ENCODE measurements at regions not wholly inside any gene's neighbourhood (a gene's known extent, or its start where the extent isn't known, plus 50 kb on each side); places are given as distances from the start of the nearest gene placed in this dataset.

DNA sequence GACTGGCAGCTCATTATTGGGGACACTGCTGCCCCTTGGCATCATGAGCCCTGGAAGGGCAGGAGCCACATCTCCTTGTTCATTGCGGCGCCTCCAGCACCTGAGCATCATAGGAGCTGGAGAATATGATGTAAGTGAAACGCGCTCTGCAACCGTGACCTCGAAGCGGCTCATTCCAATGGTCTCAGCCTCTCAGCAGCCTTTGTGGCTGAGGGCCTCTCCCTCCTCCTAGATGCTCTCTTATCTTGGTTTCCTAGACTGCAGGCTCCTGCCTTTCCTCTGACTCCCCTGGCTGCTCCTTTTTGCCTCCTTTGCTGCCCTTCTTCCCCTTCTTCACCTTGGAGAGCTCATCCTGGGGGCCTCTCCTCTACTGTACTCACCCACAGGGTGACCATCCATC is 83.6 kb upstream of the CASZ1 start:
- WGBS, 2 experiments (ENCODE audit: extremely low coverage in 1 of 2, insufficient coverage in 1 of 2, insufficient read length in 1 of 2, insufficient replicate concordance in 2 of 2, low coverage in 1 of 2, low lambda C conversion rate in 2 of 2, missing lambda C conversion rate in 1 of 2) = 93% methylated on average over 7 of the region's 7 CpGs; no CpG with 5 or more reads in 1 of the 2 experiments
- no peaks in the 10 kb centered on the region for H3K23me2 ChIP-seq (ENCODE audit: low read depth, low read length)
- H4K8ac ChIP-seq (ENCODE audit: extremely low read depth, insufficient read depth, low read length) = no peak overlapping the region
- H3K18ac ChIP-seq (ENCODE audit: extremely low read depth, low read length) = no peak overlapping the region
- ChIA-PET CTCF (ENCODE audit: partially characterized antibody) (interaction anchor here (0.6 to 2.8 kb wide), 11 partner anchors 13 to 373 kb away, joined by 3 to 10 read pairs (median 3); no protein-coding TSS in a partner anchor), POLR2A (ENCODE audit: partially characterized antibody) (interaction anchor here (1.9 kb wide), 1 partner anchor 10 kb away, joined by 4 read pairs; no protein-coding TSS in a partner anchor)
- no peak overlapping the region for H3K23ac ChIP-seq (ENCODE audit: insufficient read length)
- no peak overlapping the region for H4K5ac ChIP-seq (ENCODE audit: insufficient read length, low read depth, low read length)
- H2BK5ac ChIP-seq (ENCODE audit: low read depth, low read length) = no peak overlapping the region; the same call in 1 of the 2 replicates
- no peak overlapping the region for H3K4me3 ChIP-seq (ENCODE audit: extremely low read depth in 1 of 4, insufficient read depth in 2 of 4, low read depth in 3 of 4, low read length in 4 of 4)
- H4K91ac ChIP-seq (replicated peaks; ENCODE audit: insufficient read length, low read length) = no peak overlapping the region
- no peaks in the 10 kb centered on the region for H3K27me3 ChIP-seq (replicated peaks in 1 of 4; ENCODE audit: control insufficient read depth in 3 of 4, extremely low read depth in 1 of 4, insufficient read depth in 3 of 4, low read length in 3 of 4)
- H2BK120ac ChIP-seq (replicated peaks; ENCODE audit: low read depth, low read length) = no peak overlapping the region
- DNase-seq (ENCODE audit: low read depth in 1 of 2, low spot score in 2 of 2) = no peak
- H2BK12ac ChIP-seq (ENCODE audit: low read depth, low read length) = no peak overlapping the region
- H3K79me1 ChIP-seq (ENCODE audit: low read depth, low read length) = no peaks in the 10 kb centered on the region
- no peak overlapping the region for H2AFZ ChIP-seq (ENCODE audit: low read length)
- no peak overlapping the region for H3K4me2 ChIP-seq (ENCODE audit: insufficient read depth in 1 of 2, low read depth in 2 of 2, low read length in 2 of 2)
- H3K9me3 ChIP-seq (ENCODE audit: insufficient read depth in 2 of 2, low read depth in 1 of 2, low read length in 1 of 2) = no peaks in the 10 kb centered on the region
- H4K20me1 ChIP-seq (replicated peaks in 1 of 2; ENCODE audit: control insufficient read depth in 1 of 2, insufficient read depth in 2 of 2, low read length in 2 of 2) = peaks cover 0 to 2% of the 10 kb centered on the region in 2 experiments
- no peak overlapping the region for H3K56ac ChIP-seq (replicated peaks; ENCODE audit: insufficient read length, low read depth, low read length)
- TF ChIP-seq RXRA (IDR thresholded peaks at IDR 0.05; ENCODE audit: insufficient read depth, low read depth, low read length) = no peak
- TF ChIP-seq, protein P1, sequence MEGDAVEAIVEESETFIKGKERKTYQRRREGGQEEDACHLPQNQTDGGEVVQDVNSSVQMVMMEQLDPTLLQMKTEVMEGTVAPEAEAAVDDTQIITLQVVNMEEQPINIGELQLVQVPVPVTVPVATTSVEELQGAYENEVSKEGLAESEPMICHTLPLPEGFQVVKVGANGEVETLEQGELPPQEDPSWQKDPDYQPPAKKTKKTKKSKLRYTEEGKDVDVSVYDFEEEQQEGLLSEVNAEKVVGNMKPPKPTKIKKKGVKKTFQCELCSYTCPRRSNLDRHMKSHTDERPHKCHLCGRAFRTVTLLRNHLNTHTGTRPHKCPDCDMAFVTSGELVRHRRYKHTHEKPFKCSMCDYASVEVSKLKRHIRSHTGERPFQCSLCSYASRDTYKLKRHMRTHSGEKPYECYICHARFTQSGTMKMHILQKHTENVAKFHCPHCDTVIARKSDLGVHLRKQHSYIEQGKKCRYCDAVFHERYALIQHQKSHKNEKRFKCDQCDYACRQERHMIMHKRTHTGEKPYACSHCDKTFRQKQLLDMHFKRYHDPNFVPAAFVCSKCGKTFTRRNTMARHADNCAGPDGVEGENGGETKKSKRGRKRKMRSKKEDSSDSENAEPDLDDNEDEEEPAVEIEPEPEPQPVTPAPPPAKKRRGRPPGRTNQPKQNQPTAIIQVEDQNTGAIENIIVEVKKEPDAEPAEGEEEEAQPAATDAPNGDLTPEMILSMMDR (IDR thresholded peaks at IDR 0.05; ENCODE audit: control extremely low read depth in 1 of 3, insufficient read depth in 1 of 3, low read depth in 1 of 3, low read length in 3 of 3) = no peak
- no peak for TF ChIP-seq USF2 (IDR thresholded peaks at IDR 0.05; ENCODE audit: low read length)
- TF ChIP-seq GABPA (IDR thresholded peaks at IDR 0.05; ENCODE audit: borderline replicate concordance, insufficient read depth, low read length) = no peak
- no peak for TF ChIP-seq EP300 (IDR thresholded peaks at IDR 0.05; ENCODE audit: borderline replicate concordance in 1 of 2, low read depth in 2 of 2, low read length in 2 of 2)
- TF ChIP-seq, protein P2, sequence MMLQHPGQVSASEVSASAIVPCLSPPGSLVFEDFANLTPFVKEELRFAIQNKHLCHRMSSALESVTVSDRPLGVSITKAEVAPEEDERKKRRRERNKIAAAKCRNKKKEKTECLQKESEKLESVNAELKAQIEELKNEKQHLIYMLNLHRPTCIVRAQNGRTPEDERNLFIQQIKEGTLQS (IDR thresholded peaks at IDR 0.05; ENCODE audit: insufficient read depth, low read depth, low read length) = no peak
- TF ChIP-seq TAF7 (optimal IDR thresholded peaks at IDR 0.05; ENCODE audit: borderline replicate concordance, low read depth, low read length) = no peak
- TF ChIP-seq EZH2 (IDR thresholded peaks at IDR 0.05; ENCODE audit: low read depth, low read length, severe bottlenecking) = no peak
- TF ChIP-seq NRF1 (IDR thresholded peaks at IDR 0.05; ENCODE audit: low read depth, low read length) = no peak
- no peak overlapping the region for H2BK20ac ChIP-seq (ENCODE audit: low read length)
- H3K14ac ChIP-seq (ENCODE audit: insufficient read length) = no peak overlapping the region
- no peak overlapping the region for H3K9ac ChIP-seq (replicated peaks in 1 of 4; ENCODE audit: extremely low read depth in 1 of 4, low read depth in 3 of 4, low read length in 3 of 4)
- no peak overlapping the region for H3K27ac ChIP-seq (ENCODE audit: low read depth, low read length)
- no peaks in the 10 kb centered on the region for H3K4me1 ChIP-seq (replicated peaks in 1 of 4; ENCODE audit: control insufficient read depth in 3 of 4, insufficient read depth in 4 of 4, low read length in 3 of 4)
- H3K4ac ChIP-seq (replicated peaks; ENCODE audit: insufficient read length, low read depth, low read length) = no peak overlapping the region
- no peaks in the 10 kb centered on the region for H3K79me2 ChIP-seq (ENCODE audit: control insufficient read depth in 1 of 2, insufficient read depth in 2 of 2, low read length in 2 of 2)
- FAIRE-seq = no peak
- H3K36me3 ChIP-seq (ENCODE audit: control insufficient read depth in 2 of 4, insufficient read depth in 4 of 4, low read length in 3 of 4) = no peaks in the 10 kb centered on the region
- no peak overlapping the region for H2BK15ac ChIP-seq (ENCODE audit: low read length)
- no peak overlapping the region for H2AK5ac ChIP-seq (ENCODE audit: low read depth, low read length)

All from H1 (cell line).